H1 (cell line): ENCODE measurements at regions not wholly inside any gene's neighbourhood (a gene's known extent, or its start where the extent isn't known, plus 50 kb on each side); places are given as distances from the start of the nearest gene placed in this dataset.

Experiments used
- FOSL1 ChIP-seq: IDR thresholded peaks from 2 replicates; pipeline ENCODE4 v1.6.1; 2011; ENCODE audit warnings: mild to moderate bottlenecking, low read depth, low read length, moderate library complexity; ENCODE audit not compliant: insufficient read depth
- HDAC6 ChIP-seq: IDR thresholded peaks from one replicate; pipeline ENCODE4 v1.7.1; 2012; ENCODE audit warnings: low read depth, mild to moderate bottlenecking, inconsistent platforms, low read length, moderate library complexity
- KDM5A ChIP-seq: fragments of 200-600 bp; IDR thresholded peaks from 2 replicates; pipeline ENCODE4 v1.7.1; 2012; ENCODE audit warnings: mild to moderate bottlenecking, low read length, inconsistent platforms, mixed read lengths
- SP1 ChIP-seq: IDR thresholded peaks from 2 replicates; pipeline ENCODE4 v1.6.1; 2011; ENCODE audit warnings: low read depth, low read length

DNA sequence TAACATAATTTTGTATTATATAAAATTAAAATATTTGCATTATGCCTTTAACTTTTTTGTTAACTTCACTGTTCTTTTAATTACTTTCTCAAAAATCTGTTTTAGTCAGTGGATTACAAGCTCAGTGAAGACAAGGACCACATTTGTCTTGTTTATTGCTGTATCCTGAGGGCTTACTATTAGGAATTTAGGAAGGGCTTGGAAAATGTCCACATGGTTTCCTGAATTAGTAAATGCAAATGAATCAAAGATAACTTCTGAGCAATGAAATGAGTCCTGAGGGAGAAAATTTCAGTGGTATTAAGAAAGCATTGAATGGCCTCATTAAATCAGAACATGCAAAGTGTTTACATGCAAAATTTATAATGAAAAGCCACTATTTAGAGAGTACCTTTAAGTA, 1293.2 kb upstream of the GOT2 start (continued):
- TF ChIP-seq KDM5A: no peak
- no peak for TF ChIP-seq HDAC6
- TF ChIP-seq SP1: no peak
- no peak for TF ChIP-seq FOSL1
